ENCODE measurements at regions not wholly inside any gene's neighbourhood (a gene's known extent, or its start where the extent isn't known, plus 50 kb on each side); places are given as distances from the start of the nearest gene placed in this dataset.

DNA sequence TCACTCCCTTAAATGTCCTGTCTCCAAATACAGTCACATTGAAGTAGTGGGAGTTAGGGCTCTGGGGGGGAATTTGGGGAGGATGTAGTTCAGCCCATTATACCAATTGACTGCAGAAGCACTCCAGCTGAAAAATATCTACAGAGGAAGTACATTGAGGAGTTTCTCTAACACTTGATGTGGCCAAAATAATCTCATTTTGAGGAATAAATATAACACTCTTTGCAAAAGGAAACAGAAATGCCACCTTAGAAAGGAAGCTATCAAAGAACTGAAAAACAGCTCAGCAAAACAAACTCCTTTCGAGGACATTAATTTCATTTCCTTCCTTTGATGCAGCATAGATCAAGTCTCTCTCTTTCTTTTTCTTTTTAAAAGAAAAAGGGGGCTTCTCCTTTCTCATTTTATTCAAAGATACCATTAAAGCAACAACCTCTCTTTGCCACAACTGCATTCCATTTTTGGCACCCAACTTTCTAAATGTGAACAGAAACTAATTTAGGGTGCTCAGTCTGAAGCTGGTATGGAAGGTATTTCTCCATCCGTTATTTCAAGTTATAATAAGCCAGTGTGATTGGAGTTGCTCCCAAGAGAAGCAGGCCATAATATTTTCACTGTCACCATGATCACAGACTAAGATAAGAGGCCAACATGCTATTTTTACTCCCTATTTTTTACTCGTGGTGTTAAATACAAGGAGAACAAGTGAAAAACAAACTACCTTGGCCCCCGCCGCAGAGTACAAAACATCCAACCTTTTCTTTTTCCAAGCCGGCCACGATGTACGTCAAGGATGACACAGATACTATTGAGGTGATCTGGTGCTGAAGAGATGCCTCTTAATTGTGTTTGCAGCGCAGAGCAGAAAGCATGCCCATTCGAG is 230.4 kb upstream of the GATB start:
- TF ChIP-seq EGR1 (IDR thresholded peaks at IDR 0.05), result no peak
- no peak for TF ChIP-seq EP300 (IDR thresholded peaks at IDR 0.05; ENCODE audit: borderline replicate concordance)
- TF ChIP-seq YY1 (IDR thresholded peaks at IDR 0.05; ENCODE audit: low read depth), result no peak
- no peak for TF ChIP-seq TCF12 (IDR thresholded peaks at IDR 0.05; ENCODE audit: low read depth)
- no peak for TF ChIP-seq REST (IDR thresholded peaks at IDR 0.05; ENCODE audit: low read depth)
- TF ChIP-seq, protein P1, sequence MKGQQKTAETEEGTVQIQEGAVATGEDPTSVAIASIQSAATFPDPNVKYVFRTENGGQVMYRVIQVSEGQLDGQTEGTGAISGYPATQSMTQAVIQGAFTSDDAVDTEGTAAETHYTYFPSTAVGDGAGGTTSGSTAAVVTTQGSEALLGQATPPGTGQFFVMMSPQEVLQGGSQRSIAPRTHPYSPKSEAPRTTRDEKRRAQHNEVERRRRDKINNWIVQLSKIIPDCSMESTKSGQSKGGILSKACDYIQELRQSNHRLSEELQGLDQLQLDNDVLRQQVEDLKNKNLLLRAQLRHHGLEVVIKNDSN (IDR thresholded peaks at IDR 0.05), result no peak
- TF ChIP-seq, protein P2, sequence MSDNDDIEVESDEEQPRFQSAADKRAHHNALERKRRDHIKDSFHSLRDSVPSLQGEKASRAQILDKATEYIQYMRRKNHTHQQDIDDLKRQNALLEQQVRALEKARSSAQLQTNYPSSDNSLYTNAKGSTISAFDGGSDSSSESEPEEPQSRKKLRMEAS (IDR thresholded peaks at IDR 0.05), result no peak
- no peak for TF ChIP-seq CEBPB (IDR thresholded peaks at IDR 0.05)
- TF ChIP-seq RAD21 (IDR thresholded peaks at IDR 0.05; ENCODE audit: low read depth), result no peak
